Tibial nerve (tissue), 4 donors: ENCODE measurements at regions not wholly inside any gene's neighbourhood (a gene's known extent, or its start where the extent isn't known, plus 50 kb on each side); places are given as distances from the start of the nearest gene placed in this dataset.

ENCODE experiments used
- CTCF ChIP-seq, 5 experiments: fragments of 200-600 bp in 3 of 5; fragments of 450-650 bp in 2 of 5; sonication (generic) in 3 of 5; IDR thresholded peaks; one replicate each; pipeline ENCODE4 v1.5.1; 2016 to 2019; ENCODE audit warnings: antibody characterized with exemption in 5 of 5, mild to moderate bottlenecking in 3 of 5, moderate library complexity in 2 of 5
- EP300 ChIP-seq, 2 donors: sonication (generic); formaldehyde crosslinking; IDR thresholded peaks; one replicate each; pipeline ENCODE4 v1.6.1; 2017; ENCODE audit warnings: antibody characterized with exemption in 2 of 2, mild to moderate bottlenecking in 1 of 2
- POLR2A ChIP-seq, 2 donors: fragments of 450-650 bp; IDR thresholded peaks; one replicate each; pipeline ENCODE4 v1.6.1; 2017; ENCODE audit warnings: antibody characterized with exemption in 2 of 2, mild to moderate bottlenecking in 2 of 2, moderate library complexity in 2 of 2

- TF ChIP-seq POLR2A (IDR thresholded peaks at IDR 0.05) (no peak), CTCF (IDR thresholded peaks at IDR 0.05) (no peak), EP300 (IDR thresholded peaks at IDR 0.05) (no peak)
Observed at GRCh38 chr1:229889031-229889517, 178.0 kb upstream of the GALNT2 start.
